Body of pancreas (tissue), 4 donors: ENCODE measurements at regions not wholly inside any gene's neighbourhood (a gene's known extent, or its start where the extent isn't known, plus 50 kb on each side); places are given as distances from the start of the nearest gene placed in this dataset.

Source experiments
- CTCF ChIP-seq, 7 experiments: fragments of 450-650 bp in 4 of 7; fragments of 200-600 bp in 3 of 7; sonication (generic) in 3 of 7; IDR thresholded peaks; one replicate each; pipeline ENCODE4 v1.5.1; 2016 to 2019; ENCODE audit warnings: antibody characterized with exemption in 7 of 7
- POLR2A ChIP-seq, 3 donors: fragments of 450-650 bp; IDR thresholded peaks; one replicate each; pipeline ENCODE4 v1.6.1; 2016; ENCODE audit warnings: antibody characterized with exemption in 3 of 3, mild to moderate bottlenecking in 2 of 3

GRCh38 chr6:40799296-40800140, 212.4 kb upstream of the LRFN2 start:
- TF ChIP-seq CTCF (IDR thresholded peaks at IDR 0.05) = no peak
- TF ChIP-seq POLR2A (IDR thresholded peaks at IDR 0.05) = no peak
